CD8-positive, alpha-beta memory T cell (primary cell): ENCODE measurements at regions not wholly inside any gene's neighbourhood (a gene's known extent, or its start where the extent isn't known, plus 50 kb on each side); places are given as distances from the start of the nearest gene placed in this dataset.
"Not testable (repeated sequence)": the region's sequence is repeated elsewhere in the genome, so short reads cannot be mapped to it uniquely, and the experiment has no call there.

Source experiments
- CTCF ChIA-PET: fragments of 350-600 bp; sonication (Branson Sonifier 250); formaldehyde crosslinking; loops from one replicate; lab custom pipeline; 2021; ENCODE audit warnings: antibody characterized with exemption; lab: Charles Lee
- POLR2A ChIA-PET: fragments of 350-600 bp; sonication (Branson Sonifier 250); formaldehyde crosslinking; loops from one replicate; lab custom pipeline; 2021; ENCODE audit warnings: antibody characterized with exemption; lab: Charles Lee
- DNase-seq, 5 donors: peaks; one replicate each; pipeline versions ENCODE4 v3.0.0 to v3.0.0-alpha.2; 2020 to 2022; ENCODE audit warnings: mixed read lengths in 1 of 5
- H3K27ac ChIP-seq: one replicate; pipeline ENCODE4 v1.7.0; 2013; ENCODE audit warnings: low read depth, mild to moderate bottlenecking, low read length, moderate library complexity
- H3K27me3 ChIP-seq: 2 replicates; pipeline ENCODE4 v1.7.0; 2013; ENCODE audit warnings: low read length, mild to moderate bottlenecking; ENCODE audit not compliant: insufficient read depth, poor library complexity, severe bottlenecking
- H3K36me3 ChIP-seq: 2 replicates; pipeline ENCODE4 v1.7.0; 2013; ENCODE audit warnings: mild to moderate bottlenecking, low read length, moderate library complexity; ENCODE audit not compliant: insufficient read depth
- H3K4me1 ChIP-seq: 2 replicates; pipeline ENCODE4 v1.7.0; 2013; ENCODE audit warnings: mild to moderate bottlenecking, low read length, moderate library complexity; ENCODE audit not compliant: insufficient read depth
- H3K4me3 ChIP-seq: 2 replicates; pipeline ENCODE4 v1.7.0; 2013; ENCODE audit warnings: mild to moderate bottlenecking, low read length
- H3K9me3 ChIP-seq: 2 replicates; pipeline ENCODE4 v1.7.0; 2013; ENCODE audit warnings: mild to moderate bottlenecking, low read length
- H3K27ac Mint-ChIP-seq, 8 donors: one replicate each; pipeline ENCODE4 v1.8.0; 2020 to 2021; ENCODE audit warnings: mixed read lengths in 8 of 8, mild to moderate bottlenecking in 6 of 8, inconsistent platforms in 3 of 8, moderate library complexity in 3 of 8
- H3K27me3 Mint-ChIP-seq, 2 donors: one replicate each; pipeline ENCODE4 v1.8.0; 2020 to 2021; ENCODE audit warnings: mixed read lengths in 2 of 2, mild to moderate bottlenecking in 1 of 2, moderate library complexity in 1 of 2
- H3K36me3 Mint-ChIP-seq, 3 donors: one replicate each; pipeline ENCODE4 v1.8.0; 2020 to 2021; ENCODE audit warnings: mixed read lengths in 3 of 3, inconsistent platforms in 1 of 3, mild to moderate bottlenecking in 1 of 3
- H3K4me1 Mint-ChIP-seq, 3 donors: one replicate each; pipeline ENCODE4 v1.8.0; 2020 to 2021; ENCODE audit warnings: mixed read lengths in 3 of 3, inconsistent platforms in 1 of 3, mild to moderate bottlenecking in 1 of 3
- H3K4me3 Mint-ChIP-seq, 7 donors: one replicate each; pipeline ENCODE4 v1.8.0; 2020 to 2021; ENCODE audit warnings: mixed read lengths in 7 of 7, mild to moderate bottlenecking in 6 of 7, moderate library complexity in 4 of 7, inconsistent platforms in 2 of 7
- H3K9me3 Mint-ChIP-seq, 5 donors: one replicate each; pipeline ENCODE4 v1.8.0; 2020 to 2022; ENCODE audit warnings: mixed read lengths in 5 of 5, mild to moderate bottlenecking in 3 of 5, moderate library complexity in 2 of 5, inconsistent platforms in 1 of 5

DNA sequence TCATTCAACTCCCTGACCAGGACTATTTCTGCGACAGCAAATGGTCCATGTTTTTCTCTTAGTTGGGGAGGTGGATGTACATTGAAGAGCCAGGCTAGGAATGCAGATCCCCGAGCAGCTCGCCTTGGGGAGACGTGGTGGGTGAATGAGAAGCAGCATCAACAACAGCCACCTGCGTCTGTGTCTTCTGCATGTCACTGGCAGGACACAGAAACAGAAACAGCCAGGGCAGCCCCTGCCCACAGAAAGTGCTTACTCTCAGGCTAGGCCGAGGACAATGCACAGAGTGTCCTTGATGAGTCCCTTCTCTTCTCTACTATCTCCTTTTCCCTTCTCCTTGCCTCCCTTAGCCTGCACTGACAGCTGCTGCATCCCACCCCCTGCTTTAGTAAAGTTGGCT is 541.9 kb upstream of the CADM1 start:
- no peaks in the 10 kb centered on the region for H3K4me1 Mint-ChIP-seq
- ChIA-PET CTCF (interaction anchor here (1.2 kb wide), 1 partner anchor 15 kb away, joined by 3 read pairs; no protein-coding TSS in a partner anchor), POLR2A (no interaction called here)

DNA sequence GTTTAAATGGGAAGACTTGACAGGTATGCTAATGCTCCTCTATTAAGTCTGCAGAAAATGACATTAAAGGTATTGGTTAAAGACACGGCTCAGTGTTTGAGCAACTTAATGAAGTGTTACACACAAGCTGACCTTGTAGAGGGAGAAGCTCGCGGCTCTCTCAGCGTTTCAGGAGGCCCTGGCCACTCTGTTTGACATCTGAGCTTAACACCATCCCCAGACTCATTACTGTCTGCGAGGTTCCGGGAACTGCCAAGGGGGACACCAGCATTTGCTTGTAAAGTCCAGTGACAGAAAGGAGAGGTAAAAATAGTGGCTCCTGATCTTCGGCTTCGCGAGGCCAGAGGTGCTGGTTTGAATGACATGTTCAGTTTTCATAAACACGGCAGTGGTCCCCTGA is 540.7 kb upstream of the CADM1 start:
- no peak for DNase-seq
- Mint-ChIP-seq H3K27me3 (peaks cover 0 to 6% of the 10 kb centered on the region in 2 donors), H3K27ac (no peak overlapping the region), H3K4me3 (no peak overlapping the region), H3K4me1 (no peaks in the 10 kb centered on the region), H3K36me3 (peaks cover 0 to 2% (median 0%) of the 10 kb centered on the region in 3 donors), H3K9me3 (peaks cover 0 to 6% (median 0%) of the 10 kb centered on the region in 5 donors)
- no peak overlapping the region for H3K4me3 ChIP-seq
- ChIA-PET POLR2A (no interaction called here), CTCF (interaction anchor here (1.2 kb wide), 1 partner anchor 17 kb away, joined by 3 read pairs; no protein-coding TSS in a partner anchor)
- H3K27ac ChIP-seq, result no peak overlapping the region
- no peaks in the 10 kb centered on the region for H3K4me1 ChIP-seq
- H3K9me3 ChIP-seq, result no peaks in the 10 kb centered on the region
- H3K27me3 ChIP-seq, result no peaks in the 10 kb centered on the region
- no peaks in the 10 kb centered on the region for H3K36me3 ChIP-seq

More for the DNA sequence above, 541.9 kb upstream of the CADM1 start:
- Histone ChIP-seq H3K4me3 (no peak overlapping the region), H3K9me3 (no peaks in the 10 kb centered on the region), H3K27me3 (no peaks in the 10 kb centered on the region), H3K4me1 (no peaks in the 10 kb centered on the region), H3K36me3 (no peaks in the 10 kb centered on the region), H3K27ac (no peak overlapping the region)
- Mint-ChIP-seq H3K27me3 (peaks cover 0 to 6% of the 10 kb centered on the region in 2 donors), H3K36me3 (peaks cover 0 to 2% (median 0%) of the 10 kb centered on the region in 3 donors), H3K27ac (no peak overlapping the region), H3K9me3 (peaks cover 0 to 6% (median 0%) of the 10 kb centered on the region in 5 donors), H3K4me3 (no peak overlapping the region)
- DNase-seq, result no peak

DNA sequence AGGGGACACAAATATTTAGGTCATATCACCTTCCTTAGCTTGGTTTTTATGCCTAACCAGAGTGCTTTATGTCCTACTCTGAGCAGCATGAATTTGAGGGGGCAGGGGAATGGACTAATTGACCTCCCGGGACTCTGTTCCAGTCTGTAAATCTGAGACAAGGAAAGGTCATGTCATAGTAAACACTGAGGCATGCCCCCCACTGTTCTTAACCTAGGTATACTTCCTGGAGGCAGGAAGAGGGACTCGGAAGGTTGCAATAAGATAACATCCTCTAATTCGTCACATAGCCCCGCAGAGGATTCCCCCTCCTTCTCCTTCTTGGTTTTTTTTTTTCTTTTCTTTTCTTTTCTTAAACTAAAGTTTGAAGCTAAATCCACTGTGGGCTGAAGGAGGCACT is 540.3 kb upstream of the CADM1 start:
- Mint-ChIP-seq H3K27ac (no peak overlapping the region), H3K36me3 (peaks cover 0 to 2% (median 0%) of the 10 kb centered on the region in 3 donors), H3K4me3 (no peak overlapping the region), H3K9me3 (peaks cover 0 to 6% (median 0%) of the 10 kb centered on the region in 5 donors), H3K4me1 (no peaks in the 10 kb centered on the region), H3K27me3 (peaks cover 0 to 6% of the 10 kb centered on the region in 2 donors)
- Histone ChIP-seq H3K4me1 (no peaks in the 10 kb centered on the region), H3K36me3 (no peaks in the 10 kb centered on the region), H3K27ac (no peak overlapping the region), H3K9me3 (no peaks in the 10 kb centered on the region), H3K27me3 (no peaks in the 10 kb centered on the region), H3K4me3 (no peak overlapping the region)
- CTCF ChIA-PET, result no interaction called here
- POLR2A ChIA-PET, result no interaction called here
- DNase-seq, result no peak

DNA sequence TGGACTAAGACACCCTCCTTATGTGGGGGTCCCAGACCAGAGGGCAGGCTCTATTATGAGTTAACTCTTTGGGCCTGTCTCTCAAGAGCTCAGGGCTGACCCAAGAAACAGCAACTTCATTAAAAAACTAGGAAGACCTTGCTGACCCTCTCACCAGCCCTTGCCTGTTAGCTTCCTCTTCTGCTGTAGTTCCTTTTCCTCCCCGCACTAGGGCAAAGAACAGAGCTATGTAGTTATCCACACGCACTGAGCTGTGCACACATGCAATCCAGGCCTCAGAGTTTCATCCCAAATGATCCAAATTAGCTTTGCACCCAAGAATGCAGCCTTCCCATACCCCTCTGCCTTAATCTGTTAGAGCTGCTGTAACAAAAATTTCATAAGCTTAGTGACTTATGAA is 539.6 kb upstream of the CADM1 start:
- H3K27me3 ChIP-seq, result no peaks in the 10 kb centered on the region
- no peaks in the 10 kb centered on the region for H3K9me3 ChIP-seq
- CTCF ChIA-PET, result no interaction called here
- H3K4me3 Mint-ChIP-seq, result no peak overlapping the region
- H3K4me1 ChIP-seq, result no peaks in the 10 kb centered on the region
- H3K4me1 Mint-ChIP-seq, result no peaks in the 10 kb centered on the region
- no peaks in the 10 kb centered on the region for H3K36me3 ChIP-seq
- H3K9me3 Mint-ChIP-seq, result peaks cover 0 to 6% (median 0%) of the 10 kb centered on the region in 5 donors
- no peak for DNase-seq
- peaks cover 0 to 6% of the 10 kb centered on the region in 2 donors for H3K27me3 Mint-ChIP-seq
- H3K27ac Mint-ChIP-seq, result no peak overlapping the region
- POLR2A ChIA-PET, result no interaction called here
- no peak overlapping the region for H3K4me3 ChIP-seq
- peaks cover 0 to under 1% (median 0%) of the 10 kb centered on the region in 3 donors for H3K36me3 Mint-ChIP-seq
- H3K27ac ChIP-seq, result no peak overlapping the region

DNA sequence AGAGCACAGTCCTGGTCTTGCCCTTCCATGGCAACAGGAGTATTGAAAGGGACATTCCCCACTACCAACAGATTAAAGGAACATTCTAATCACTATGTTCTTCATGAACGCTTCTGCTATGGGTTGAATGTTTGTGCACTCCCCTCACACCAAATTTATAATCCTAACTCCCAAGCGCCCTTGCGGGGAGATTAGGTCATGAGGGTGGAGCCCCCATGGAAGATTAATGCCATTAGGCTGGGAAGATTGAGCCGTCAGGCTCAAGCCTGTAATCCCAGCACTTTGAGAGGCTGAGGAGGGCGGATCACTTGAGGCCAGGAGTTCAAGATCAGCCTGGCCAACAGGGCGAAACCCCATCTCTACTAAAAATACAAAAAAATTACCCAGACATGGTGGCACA is 538.8 kb upstream of the CADM1 start:
- H3K4me1 Mint-ChIP-seq, DNase-seq, H3K36me3 ChIP-seq, H3K27me3 Mint-ChIP-seq, H3K9me3 ChIP-seq, H3K27ac ChIP-seq, CTCF ChIA-PET, H3K9me3 Mint-ChIP-seq, H3K27ac Mint-ChIP-seq, H3K4me3 Mint-ChIP-seq, H3K4me3 ChIP-seq, H3K4me1 ChIP-seq, POLR2A ChIA-PET, H3K36me3 Mint-ChIP-seq, H3K27me3 ChIP-seq: not testable (repeated sequence)

DNA sequence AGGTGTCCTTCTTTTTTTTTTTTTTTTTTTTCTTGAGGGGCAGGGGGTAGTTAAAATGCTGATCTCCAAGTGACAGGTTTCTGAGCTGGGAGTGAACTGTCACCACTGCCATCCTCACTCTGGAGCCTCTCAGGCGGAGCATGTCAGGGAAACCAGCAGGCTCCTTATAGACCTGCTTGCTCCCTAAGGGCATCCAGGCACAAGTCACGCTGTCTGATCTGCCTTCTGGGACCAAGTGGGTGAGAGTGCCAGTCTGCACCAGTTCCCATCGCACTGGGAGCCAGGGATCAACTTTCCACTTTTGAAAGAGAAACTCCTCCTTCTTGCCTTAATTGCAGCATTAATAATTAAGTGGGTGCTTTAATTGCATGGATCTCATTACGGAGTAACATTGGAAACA is 537.9 kb upstream of the CADM1 start:
- POLR2A ChIA-PET, result no interaction called here
- H3K27ac Mint-ChIP-seq, result no peak overlapping the region
- H3K27me3 Mint-ChIP-seq, result peaks cover 0 to 6% of the 10 kb centered on the region in 2 donors
- H3K9me3 ChIP-seq, result no peaks in the 10 kb centered on the region
- no peaks in the 10 kb centered on the region for H3K4me1 ChIP-seq
- no peaks in the 10 kb centered on the region for H3K36me3 ChIP-seq
- CTCF ChIA-PET, result interaction anchor here (1.4 kb wide), 1 partner anchor 13 kb away, joined by 3 read pairs; no protein-coding TSS in a partner anchor
- no peaks in the 10 kb centered on the region for H3K36me3 Mint-ChIP-seq
- no peaks in the 10 kb centered on the region for H3K4me1 Mint-ChIP-seq
- no peak for DNase-seq
- no peak overlapping the region for H3K4me3 ChIP-seq
- H3K9me3 Mint-ChIP-seq, result peaks cover 0 to 4% (median 0%) of the 10 kb centered on the region in 5 donors
- H3K27ac ChIP-seq, result no peak overlapping the region
- H3K4me3 Mint-ChIP-seq, result no peak overlapping the region
- no peaks in the 10 kb centered on the region for H3K27me3 ChIP-seq

DNA sequence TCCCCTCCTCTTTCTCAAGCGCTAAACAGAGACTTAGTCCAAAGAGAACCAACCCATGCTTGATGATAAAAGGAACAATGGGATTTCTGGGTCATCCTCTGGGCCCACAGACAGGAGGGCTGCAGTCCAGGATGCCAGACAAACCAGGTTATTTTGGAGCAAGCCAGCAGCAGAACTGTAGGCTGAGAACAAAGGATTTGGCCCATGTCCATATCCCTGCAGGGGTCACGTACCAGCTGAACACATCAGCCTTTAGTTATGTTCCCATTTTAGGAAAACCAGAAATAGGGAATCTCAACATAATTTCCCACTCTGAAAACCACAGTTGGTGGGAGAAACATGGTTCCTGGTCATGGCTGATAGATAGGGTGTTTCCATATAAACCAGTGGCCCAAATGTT is 533.6 kb upstream of the CADM1 start:
- Histone ChIP-seq H3K27me3 (no peaks in the 10 kb centered on the region), H3K36me3 (no peaks in the 10 kb centered on the region), H3K4me3 (no peak overlapping the region), H3K27ac (no peak overlapping the region), H3K9me3 (no peaks in the 10 kb centered on the region), H3K4me1 (no peaks in the 10 kb centered on the region)
- POLR2A ChIA-PET, result no interaction called here
- no peak for DNase-seq
- Mint-ChIP-seq H3K4me3 (no peak overlapping the region), H3K36me3 (no peaks in the 10 kb centered on the region), H3K9me3 (peaks cover 0 to 2% (median 0%) of the 10 kb centered on the region in 5 donors), H3K4me1 (no peaks in the 10 kb centered on the region), H3K27me3 (peaks cover 0 to 4% of the 10 kb centered on the region in 2 donors), H3K27ac (no peak overlapping the region)
- CTCF ChIA-PET, result no interaction called here

DNA sequence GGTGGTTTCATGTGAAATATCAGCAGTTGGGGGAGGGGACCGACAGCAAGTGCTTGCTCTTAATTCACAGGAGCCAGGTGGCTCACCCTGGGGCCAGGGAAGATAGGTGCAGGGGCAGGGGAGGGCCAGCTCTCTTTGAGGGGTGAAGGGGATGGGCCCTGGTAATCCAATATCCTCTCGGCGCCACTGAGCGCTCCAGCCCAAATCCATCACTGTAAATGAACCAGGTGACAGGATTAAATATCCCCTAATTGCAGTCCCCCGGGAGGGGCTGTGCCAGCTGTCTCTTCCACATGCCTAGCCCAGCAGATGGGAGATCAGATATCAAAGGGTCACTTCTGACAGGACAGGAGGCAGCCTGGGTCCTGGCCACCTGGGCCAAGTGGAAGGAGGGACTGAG is 531.8 kb upstream of the CADM1 start:
- Mint-ChIP-seq H3K4me3 (no peak overlapping the region), H3K27ac (no peak overlapping the region), H3K4me1 (no peaks in the 10 kb centered on the region), H3K27me3 (peaks cover 1 to 3% of the 10 kb centered on the region in 2 donors), H3K9me3 (peaks cover 0 to 4% (median 2%) of the 10 kb centered on the region in 5 donors), H3K36me3 (no peaks in the 10 kb centered on the region)
- DNase-seq, result no peak
- H3K27me3 ChIP-seq, result no peaks in the 10 kb centered on the region
- H3K4me3 ChIP-seq, result no peak overlapping the region
- CTCF ChIA-PET, result no interaction called here
- H3K36me3 ChIP-seq, result no peaks in the 10 kb centered on the region
- POLR2A ChIA-PET, result no interaction called here
- no peaks in the 10 kb centered on the region for H3K4me1 ChIP-seq
- H3K9me3 ChIP-seq, result no peaks in the 10 kb centered on the region
- H3K27ac ChIP-seq, result no peak overlapping the region
